ENCODE measurements at regions not wholly inside any gene's neighbourhood (a gene's known extent, or its start where the extent isn't known, plus 50 kb on each side); places are given as distances from the start of the nearest gene placed in this dataset.
A peak's percentile ranks its signal among the peaks of the same experiment; 100 is the strongest.

DNA sequence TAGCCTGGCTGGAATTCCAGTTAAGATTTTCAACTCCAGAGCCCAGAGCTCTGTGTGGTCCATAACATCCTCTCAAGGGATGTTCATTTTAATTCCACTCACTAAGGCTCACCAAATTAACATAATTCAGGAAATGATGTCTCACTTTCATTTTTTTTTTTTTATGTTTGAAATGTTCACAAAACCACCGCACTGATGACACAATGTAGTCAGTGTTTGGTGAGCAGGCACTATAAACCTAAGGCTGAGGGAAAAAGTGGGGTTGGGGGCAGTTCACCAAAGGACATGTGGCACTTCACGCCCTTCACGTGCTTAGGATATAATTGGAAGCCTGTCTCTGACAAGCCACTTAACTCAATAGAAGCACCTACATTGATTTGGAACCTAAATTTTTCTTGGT is 177.3 kb upstream of the CAMK1G start:
- DNase-seq (ENCODE audit: low read depth, low spot score) = no peak
- H3K4me3 ChIP-seq (ENCODE audit: low read length) = no peak overlapping the region

DNA sequence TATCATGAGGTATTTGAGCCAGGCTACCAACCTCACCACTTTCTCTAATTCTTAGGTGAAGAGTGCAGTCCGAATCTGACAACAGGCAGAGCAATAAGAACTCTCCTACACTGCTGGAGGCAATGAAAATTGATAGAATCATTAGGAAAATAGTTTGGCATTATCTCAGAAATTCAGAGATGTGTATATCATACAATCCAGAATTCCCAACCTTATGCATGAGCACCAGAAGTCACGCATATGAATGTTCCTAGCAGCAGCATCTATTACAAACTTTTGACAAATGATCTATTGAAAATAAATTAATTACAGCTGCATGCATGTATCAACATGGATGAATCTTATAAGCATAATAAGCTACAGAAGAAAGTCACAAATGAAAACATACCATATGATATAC is 176.9 kb upstream of the CAMK1G start:
- no peak overlapping the region for H3K4me3 ChIP-seq (ENCODE audit: low read length)
- DNase-seq (ENCODE audit: low read depth, low spot score) = no peak

DNA sequence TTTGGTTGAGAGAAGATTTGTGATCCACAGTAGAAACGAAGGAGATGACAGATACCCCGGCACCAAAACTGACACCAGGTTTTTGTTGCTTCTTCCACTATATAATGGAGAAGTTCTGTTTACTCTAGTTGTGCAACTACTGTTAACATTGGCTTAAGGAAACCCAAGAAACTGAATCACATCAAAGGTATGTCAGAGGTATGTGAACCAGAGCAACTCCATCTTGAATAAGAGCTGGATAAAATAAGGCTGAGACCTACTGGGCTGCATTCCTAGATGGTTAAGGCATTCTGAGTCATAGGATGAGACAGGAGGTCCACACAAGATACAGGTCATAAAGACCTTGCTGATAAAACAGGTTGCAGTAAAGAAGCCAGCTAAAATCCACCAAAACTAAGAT is 173.7 kb upstream of the CAMK1G start:
- no peak for DNase-seq (ENCODE audit: low read depth, low spot score)
- no peak overlapping the region for H3K4me3 ChIP-seq (ENCODE audit: low read length)

DNA sequence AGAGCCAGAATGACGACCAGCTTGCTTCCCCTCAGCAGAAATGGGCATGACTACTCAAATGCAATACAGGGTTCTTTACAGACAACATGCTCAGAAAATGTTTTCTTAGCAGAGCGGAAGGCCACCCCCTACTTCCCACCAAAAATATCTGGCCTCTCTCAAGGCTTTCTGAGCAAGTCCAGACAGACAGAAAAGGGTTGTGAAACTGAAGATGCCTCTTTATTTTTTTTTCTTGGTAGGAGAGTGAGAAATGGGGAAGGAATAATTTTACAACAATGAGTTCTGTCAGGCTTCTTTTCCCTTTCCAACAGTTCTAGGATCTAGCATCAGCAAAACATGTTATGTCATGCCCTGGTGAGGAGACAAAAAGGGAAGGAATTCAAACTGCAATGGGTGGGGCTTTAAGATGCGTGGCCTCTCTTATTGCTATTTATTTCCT is 172.0 kb upstream of the CAMK1G start:
- DNase-seq (ENCODE audit: low read depth, low spot score) = no peak

DNA sequence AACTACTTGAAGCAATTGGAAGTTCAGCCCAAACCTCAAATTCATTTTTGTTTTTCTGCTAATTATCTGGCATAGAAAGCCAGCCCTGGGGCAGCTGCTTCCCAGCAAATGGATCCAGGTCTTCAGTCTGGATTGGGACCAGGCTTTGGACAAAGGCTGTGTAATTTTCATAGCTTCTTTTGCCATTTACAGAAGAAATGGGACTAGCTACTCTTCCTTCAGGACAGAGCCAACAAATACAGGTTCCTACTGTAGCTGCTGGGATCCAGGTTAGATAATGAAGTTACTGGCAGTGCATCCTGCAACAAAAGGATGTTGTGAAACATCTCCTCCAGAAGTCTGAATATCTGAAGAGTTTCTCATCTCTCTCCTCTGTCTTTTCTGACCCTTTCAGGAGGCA is 171.5 kb upstream of the CAMK1G start:
- no peak for DNase-seq (ENCODE audit: low read depth, low spot score)
- H3K4me3 ChIP-seq (ENCODE audit: low read length) = no peak overlapping the region

More for the DNA sequence above, 172.0 kb upstream of the CAMK1G start:
- no peak overlapping the region for H3K4me3 ChIP-seq (ENCODE audit: low read length)

DNA sequence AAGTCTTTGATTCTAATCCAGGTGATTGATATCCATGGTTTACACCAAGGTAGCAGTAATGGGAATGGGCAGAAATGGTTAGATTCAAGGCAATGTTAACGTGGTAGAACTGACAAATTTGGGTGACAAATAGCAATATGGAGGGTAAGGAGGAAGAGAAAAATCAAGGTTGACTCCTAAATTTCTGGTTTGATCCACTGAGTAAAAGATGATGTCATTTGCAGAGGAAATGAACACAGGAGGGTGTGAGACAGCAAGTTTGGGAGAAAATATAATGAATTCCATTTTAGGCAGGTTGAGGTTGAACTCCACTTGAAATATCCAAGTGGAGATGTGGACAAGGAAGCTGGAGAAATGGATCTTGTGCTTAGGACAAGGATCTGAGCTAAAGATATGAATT is 170.9 kb upstream of the CAMK1G start:
- no peak overlapping the region for H3K4me3 ChIP-seq (ENCODE audit: low read length)
- no peak for DNase-seq (ENCODE audit: low read depth, low spot score)

DNA sequence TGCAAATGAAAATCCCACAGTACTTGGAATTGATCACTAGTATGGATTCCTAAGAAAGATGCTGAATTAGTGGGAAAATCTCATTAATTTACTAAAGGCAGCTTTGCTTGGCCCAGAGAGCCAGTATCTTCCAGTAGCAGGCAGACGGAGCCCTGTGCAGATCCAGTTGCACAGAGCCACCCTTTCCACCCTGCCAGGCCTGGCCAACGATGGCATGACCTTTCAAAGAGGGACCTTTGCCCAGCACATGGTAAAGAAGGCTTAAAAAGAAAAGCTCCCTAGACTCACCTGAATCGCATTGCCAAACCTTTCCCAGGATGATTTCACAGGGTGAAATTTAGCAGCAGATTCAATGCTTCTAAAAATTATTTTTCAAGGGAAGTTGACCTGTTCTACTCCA is 170.5 kb upstream of the CAMK1G start:
- DNase-seq (ENCODE audit: low read depth, low spot score) = no peak
- no peak overlapping the region for H3K4me3 ChIP-seq (ENCODE audit: low read length)

DNA sequence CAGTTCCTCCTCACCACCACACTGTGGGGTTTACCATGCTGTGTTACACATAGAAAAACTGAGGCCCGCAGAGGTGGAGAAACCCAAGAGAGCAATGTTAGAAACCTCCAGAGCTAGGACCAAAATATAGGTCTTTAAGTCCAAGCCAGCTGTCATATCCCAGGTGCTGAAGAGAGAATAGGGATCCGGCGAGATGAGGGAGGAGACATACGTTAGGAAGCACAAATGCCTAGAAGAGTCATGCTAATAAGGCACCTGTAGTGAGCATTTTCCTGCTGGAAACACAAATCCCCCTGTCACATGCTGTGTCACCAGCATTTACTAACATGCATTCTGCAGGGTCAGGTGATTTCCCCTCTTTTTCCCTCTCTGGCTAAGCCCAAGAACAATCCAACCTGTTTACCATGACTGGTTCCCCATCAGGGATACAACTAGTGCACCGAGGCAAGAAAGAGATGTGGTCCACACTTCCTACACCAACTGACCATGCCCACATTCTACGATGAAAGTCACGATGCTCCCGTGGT is 168.6 kb upstream of the CAMK1G start:
- no peak overlapping the region for H3K4me3 ChIP-seq (ENCODE audit: low read length)

DNA sequence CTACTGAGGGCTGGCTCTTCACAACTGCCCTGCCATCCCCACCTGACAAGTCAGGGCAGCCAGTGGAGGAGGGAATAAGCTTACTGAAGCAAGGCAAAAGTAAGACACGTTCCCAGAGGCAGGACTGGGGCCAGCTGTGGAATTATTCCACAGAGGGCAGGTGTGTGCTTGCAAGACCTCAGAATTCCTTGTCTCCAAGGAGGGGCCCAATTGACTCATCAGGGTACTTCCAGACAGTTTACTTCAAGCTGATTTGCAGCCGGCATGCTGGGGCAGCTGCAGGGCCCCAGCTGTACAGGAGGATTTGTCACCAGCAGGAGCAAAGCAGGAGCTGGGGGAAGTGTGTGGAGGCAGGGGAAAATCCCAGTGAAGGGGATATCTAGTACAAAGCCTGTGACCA is 167.5 kb upstream of the CAMK1G start:
- no peak for DNase-seq (ENCODE audit: low read depth, low spot score)
- H3K4me3 ChIP-seq (ENCODE audit: low read length) = no peak overlapping the region

More for the DNA sequence above, 168.6 kb upstream of the CAMK1G start:
- no peak for DNase-seq (ENCODE audit: low read depth, low spot score)

DNA sequence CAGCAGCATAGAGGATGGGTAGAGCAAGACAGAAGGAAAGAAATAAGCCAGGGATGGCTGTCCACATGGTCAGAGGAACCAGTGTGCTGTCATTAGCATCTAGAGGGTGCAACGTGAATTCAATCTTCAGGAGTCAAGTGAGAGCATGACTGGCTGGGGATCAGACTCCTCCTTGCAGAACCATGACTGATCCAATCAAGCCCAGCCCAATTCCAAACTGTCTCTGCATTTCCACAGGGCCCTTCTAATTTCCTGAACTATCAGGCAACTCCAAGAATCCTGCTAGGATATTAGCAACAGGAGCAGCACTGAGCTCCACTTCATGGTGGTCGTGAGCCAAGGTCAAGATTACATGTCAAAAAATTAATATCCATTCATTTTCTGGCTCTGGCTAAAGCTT is 166.8 kb upstream of the CAMK1G start:
- DNase-seq (ENCODE audit: low read depth, low spot score) = no peak
- H3K4me3 ChIP-seq (ENCODE audit: low read length) = no peak overlapping the region

DNA sequence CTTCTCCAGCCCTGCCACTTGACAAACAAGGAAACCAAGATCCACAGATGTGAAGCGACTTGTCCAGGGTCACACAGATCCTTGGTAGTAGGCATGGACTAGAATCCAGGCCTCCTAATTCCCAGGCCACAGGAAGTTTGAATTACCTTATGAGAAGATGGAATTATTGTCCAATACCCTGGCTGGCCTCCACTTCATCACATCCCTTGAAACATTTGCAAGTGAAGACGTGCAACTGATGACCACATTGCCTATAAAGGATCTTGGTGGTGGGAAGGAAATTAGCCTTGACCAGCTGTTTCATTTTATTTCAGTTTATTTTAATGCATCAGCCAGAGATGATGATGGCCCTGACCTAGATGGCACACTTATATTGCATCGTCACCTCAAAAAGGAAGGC is 165.8 kb upstream of the CAMK1G start:
- DNase-seq (ENCODE audit: low read depth, low spot score) = no peak
- H3K4me3 ChIP-seq (ENCODE audit: low read length) = no peak overlapping the region

DNA sequence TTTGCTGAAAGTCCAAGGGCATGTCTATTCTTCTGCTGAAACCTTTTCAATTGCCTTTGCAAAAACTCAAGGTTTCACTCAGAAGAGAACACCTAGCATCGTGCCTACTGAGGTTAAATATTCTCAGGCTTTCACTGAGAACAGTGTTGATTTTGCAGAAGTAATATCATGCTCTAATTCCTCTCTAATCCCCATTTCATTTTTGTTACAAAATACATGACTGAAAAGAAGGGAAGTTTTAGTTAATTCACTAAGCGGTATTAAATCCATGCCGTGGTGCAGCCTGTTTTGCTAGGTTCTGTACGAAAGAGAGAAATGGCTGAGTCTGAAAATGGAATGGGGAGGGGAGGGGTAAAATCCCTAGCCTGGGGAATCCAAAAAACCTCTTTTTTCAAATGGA is 163.2 kb upstream of the CAMK1G start:
- no peak overlapping the region for H3K4me3 ChIP-seq (ENCODE audit: low read length)
- DNase-seq (ENCODE audit: low read depth, low spot score) = no peak

DNA sequence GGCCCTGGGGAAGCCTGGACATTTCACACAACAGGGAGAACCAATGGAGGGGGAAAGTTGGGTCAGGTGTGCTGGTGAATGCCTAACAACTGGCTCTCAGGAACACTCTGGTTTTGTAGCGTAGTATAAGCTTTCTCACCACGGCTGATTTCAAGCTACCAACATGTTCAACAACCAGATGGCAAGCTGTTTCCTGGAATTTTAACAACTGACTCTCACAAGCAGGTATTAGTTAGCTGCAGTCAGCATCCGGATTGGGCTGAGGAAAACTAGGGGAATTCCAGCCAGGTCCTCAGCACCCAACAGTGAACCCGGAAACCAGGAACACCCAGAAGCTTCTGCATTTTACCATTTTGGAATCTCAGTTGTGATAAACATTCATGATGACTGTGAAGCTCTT is 162.3 kb upstream of the CAMK1G start:
- no peak for DNase-seq (ENCODE audit: low read depth, low spot score)
- H3K4me3 ChIP-seq (ENCODE audit: low read length) = no peak overlapping the region

DNA sequence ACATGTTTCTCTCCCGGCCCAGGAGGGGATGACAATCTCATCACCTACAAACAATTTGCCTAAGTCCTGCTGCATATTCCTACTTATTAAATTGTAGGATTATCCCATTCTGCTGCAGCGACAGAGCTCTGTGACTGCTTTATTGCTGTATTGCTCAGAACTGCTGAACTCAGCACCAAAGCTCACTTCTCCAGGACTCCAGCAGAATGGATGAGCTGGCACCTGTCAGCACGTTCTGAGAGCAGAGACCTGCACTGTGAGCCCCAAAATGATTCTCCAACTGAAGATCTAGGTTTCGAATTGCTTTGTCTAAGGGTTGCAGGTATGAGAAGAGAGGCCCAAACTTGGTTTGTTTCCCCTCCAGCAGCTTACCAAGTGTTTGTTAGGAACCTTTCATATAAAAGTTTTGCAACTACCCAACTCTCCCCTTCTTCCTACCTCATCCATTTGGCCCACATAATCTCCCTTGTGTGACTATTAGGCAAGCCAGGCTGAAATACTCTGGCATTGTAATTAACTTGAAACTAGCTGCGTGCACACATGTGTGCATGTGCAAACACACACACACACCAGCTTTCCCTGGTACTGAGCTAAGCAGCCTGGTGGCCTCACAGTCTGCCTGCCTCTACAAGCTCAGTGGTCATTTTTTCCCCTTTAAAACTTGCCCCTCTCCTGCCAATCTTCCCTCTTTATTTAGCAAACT is 161.4 kb upstream of the CAMK1G start:
- H3K4me3 ChIP-seq (ENCODE audit: low read length) = no peak overlapping the region

DNA sequence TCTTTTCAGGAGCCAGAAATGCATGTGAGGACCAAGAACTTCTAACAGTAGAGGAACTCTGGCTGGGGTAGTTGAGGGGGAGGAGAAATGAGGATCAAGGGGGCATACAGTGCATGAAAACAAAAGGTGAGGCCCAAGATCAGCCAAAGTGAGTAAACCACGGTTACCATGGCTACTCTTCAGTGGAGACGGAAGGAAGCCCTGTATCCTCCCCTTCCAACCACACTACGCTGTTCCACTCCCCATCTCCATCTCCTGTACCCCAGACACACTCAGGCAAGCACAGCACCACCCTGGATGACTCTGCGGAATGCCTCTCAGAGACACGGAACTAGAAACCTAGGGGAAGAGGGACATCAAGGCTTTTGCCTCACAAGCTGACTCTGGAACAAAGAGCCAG is 157.6 kb upstream of the CAMK1G start:
- H3K4me3 ChIP-seq (ENCODE audit: low read length) = no peak overlapping the region
- peak; percentile 61 for DNase-seq (ENCODE audit: low read depth, low spot score)

More for the DNA sequence above, 161.4 kb upstream of the CAMK1G start:
- DNase-seq (ENCODE audit: low read depth, low spot score) = no peak

DNA sequence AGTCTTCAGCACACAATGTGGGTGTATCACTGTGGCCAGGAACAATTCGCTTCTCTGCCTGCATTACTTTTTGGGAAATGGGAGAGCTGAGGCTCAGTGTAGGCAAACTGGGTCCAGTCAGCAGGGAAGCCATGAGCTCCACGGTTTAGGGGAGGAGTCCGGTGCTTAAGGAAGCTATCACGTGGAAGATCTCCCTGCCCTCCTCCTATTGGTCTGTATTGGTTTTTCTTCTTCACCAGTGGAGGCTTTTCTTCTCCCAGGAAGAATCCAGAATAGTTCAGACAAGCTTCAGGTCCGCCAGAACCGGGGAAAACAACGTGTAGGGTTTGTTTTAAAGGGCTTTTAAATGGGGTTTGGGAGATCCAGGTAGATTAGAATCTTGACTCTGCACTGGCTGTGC is 156.2 kb upstream of the CAMK1G start:
- H3K4me3 ChIP-seq (ENCODE audit: low read length) = no peak overlapping the region
- no peak for DNase-seq (ENCODE audit: low read depth, low spot score)

DNA sequence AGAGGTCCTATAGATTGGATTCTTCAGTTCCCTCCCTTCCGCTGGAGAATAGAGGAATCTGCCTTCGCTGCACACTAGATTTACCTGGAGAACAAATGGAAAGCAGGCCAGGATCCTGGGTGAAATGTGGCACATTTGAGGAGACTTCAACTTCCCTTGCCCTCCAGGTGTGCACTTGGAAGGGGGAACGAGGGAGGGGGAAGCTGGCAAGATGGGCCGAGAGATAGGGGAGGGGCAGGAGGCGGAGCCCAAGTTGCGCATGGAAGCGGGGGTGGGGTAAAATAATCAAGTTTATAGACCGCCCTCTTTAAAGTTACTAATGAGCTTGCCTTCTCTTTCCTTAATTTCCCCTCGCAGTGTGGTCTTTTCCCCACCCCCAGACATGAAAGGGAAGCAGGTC is 155.7 kb upstream of the CAMK1G start:
- no peak for DNase-seq (ENCODE audit: low read depth, low spot score)
- H3K4me3 ChIP-seq (ENCODE audit: low read length) = no peak overlapping the region

DNA sequence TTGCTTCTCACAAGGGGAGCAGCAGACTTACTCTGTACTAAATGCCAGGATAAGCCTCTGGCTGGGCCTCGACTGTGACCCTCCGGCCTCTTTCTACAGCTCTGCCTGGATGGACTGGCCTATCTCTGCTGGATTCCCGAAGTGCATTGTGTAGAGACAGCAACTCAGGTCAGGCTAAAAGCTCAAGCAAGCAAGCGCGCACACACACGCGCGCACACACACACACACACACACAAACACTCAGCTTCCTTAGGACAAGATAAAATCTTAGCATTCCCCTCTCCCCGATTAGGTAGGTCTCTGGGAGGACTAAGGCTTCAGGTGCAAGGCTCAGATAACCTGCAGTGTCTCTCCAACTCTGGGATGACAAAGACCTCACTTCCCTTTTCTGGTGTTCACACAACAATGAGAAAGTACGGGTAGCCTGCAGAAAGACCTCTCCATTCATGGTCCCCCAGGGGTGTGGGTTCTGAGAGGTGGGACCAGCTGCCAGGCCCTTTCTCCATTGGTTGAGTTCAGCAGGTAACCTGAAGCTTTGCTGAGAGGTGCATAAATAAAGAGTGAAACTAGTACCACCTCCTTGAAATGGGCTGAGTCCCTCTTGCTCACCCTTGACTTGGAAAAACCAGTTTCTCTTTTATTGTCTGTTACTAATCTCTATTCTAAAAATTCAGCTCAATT is 155.1 kb upstream of the CAMK1G start:
- no peak overlapping the region for H3K4me3 ChIP-seq (ENCODE audit: low read length)

DNA sequence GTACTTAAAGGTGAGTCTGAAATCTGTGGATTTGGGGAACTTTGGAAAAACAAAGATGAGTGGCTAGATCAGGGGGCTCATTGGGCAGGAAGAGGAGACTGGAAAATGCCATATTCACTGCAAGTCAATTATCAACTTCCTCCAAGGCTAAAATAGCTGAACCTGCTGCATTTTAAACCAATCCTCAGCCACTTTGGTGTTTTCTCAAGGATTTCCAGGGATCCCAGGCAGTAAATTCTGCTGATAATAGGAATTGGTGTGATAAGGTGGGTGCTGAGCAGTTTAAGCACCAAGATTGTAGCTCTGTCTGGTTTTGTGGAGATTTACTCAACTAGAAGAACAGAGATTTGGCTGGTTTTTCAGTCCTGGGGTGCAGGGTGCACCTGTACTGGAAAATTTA is 153.9 kb upstream of the CAMK1G start:
- H3K4me3 ChIP-seq (ENCODE audit: low read length) = no peak overlapping the region
- no peak for DNase-seq (ENCODE audit: low read depth, low spot score)

More for the DNA sequence above, 155.1 kb upstream of the CAMK1G start:
- no peak for DNase-seq (ENCODE audit: low read depth, low spot score)

DNA sequence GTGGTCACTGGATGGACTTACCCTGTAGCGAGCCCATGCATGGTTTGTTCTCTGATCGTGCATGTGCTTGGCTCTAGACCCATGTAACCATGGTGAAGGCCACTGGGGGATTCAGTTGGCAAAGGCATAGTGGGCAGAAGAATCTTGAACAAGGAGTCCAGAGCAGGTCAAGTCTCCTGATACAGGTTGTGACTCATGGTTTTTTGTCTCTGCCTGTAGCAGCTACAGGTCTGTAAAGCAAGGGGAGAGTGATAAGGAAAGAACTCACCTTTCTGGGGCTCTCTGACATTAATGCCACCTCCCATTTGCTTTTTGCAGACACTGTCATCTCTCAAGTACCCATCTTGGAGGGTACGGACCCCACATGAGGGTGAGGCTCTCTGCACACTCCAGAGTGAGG is 153.4 kb upstream of the CAMK1G start:
- H3K4me3 ChIP-seq (ENCODE audit: low read length) = no peak overlapping the region

DNA sequence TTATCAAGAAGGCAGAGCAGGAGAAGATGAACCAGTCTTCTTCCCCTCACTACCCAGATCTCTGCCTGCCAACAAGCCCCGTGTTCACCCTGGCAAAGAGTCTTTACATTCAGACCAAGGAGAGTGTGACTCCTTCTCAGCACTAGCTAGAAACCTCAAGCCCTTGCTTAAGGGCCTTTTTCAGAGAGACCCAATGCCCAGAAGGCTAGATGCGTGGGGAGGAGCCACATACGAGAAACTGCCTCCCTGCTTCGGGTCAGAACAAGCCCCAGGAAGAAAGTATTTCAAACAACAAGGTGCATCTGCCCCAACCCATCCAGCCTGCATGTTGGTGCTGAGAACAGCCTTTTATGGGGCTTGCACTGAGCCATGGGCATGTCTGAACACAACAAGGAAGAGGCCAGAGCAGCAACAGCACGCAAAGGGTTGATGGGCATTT is 152.7 kb upstream of the CAMK1G start:
- H3K4me3 ChIP-seq (ENCODE audit: low read length) = no peak overlapping the region
- DNase-seq (ENCODE audit: low read depth, low spot score) = no peak

More for the DNA sequence above, 153.4 kb upstream of the CAMK1G start:
- no peak for DNase-seq (ENCODE audit: low read depth, low spot score)
